KG1 (cell line): ENCODE measurements at regions not wholly inside any gene's neighbourhood (a gene's known extent, or its start where the extent isn't known, plus 50 kb on each side); places are given as distances from the start of the nearest gene placed in this dataset.

Source experiments
- DNase-seq: peaks from one replicate; lab custom pipeline; 2025; lab: John Stamatoyannopoulos, UW

- DNase-seq: no peak
Observed at GRCh38 chr13:59121507-59121906, 1042.2 kb downstream of the DIAPH3 start.

- no peak for DNase-seq
Observed at GRCh38 chr13:59126474-59126873, 1037.3 kb downstream of the DIAPH3 start.

- DNase-seq: no peak
Observed at GRCh38 chr13:59133903-59134302, 1029.8 kb downstream of the DIAPH3 start.

DNA sequence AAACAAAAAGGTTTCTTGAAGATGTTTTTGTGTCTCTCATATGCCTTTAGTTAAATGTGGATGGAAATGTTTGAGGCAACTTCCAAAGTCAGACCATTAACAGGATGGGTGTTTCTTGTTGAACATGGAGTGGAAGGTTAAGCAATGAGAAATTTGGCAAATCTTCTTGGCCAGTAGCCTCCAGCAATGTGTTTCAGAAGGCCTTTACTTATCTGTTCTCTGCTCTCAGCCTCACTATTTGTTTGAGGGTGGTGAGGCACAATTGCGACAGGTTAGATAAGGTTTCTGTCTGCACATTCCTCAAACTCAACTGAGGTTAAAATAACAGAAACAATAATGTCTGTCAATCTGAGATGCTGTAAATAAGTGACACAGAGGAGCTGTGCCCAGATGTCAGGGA lies 1019.0 kb downstream of the DIAPH3 start:
- no peak for DNase-seq

DNA sequence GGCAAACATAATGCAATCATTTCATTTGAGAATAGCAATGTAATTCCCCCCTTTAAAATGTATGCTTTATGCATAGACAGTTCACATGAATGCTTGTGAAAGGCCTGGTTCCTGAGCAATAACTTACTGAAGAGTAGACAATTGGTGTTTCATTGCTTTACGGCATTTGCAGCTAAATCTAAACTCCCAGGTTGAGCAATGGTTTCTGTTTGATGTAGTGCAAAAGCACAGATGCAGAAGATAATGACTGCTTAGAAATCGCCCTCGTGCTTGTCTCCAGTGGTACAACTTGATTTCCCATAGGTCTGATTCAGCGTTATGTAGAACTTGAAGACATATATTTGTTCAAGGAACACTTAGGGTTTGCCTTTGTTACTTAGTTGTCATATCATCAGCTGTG lies 1018.3 kb downstream of the DIAPH3 start:
- no peak for DNase-seq

DNA sequence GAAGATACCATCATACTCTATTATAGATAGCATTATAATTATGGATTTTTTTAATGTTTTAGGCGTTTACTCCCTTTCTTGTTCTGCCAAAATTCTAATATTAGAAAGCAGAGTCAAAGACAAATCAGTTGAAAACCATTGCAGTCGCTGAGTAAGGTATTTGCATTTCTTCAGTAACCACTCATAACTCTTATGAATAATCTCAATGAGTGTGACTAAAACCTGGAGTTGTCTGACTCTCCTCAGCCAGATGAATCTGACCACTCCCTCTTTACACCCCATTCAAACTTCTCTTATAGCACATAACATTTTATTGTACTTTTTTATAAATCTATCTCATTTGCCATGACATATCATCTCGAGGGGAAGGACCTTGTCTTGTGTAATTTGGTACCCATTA lies 1006.5 kb downstream of the DIAPH3 start:
- DNase-seq: no peak

DNA sequence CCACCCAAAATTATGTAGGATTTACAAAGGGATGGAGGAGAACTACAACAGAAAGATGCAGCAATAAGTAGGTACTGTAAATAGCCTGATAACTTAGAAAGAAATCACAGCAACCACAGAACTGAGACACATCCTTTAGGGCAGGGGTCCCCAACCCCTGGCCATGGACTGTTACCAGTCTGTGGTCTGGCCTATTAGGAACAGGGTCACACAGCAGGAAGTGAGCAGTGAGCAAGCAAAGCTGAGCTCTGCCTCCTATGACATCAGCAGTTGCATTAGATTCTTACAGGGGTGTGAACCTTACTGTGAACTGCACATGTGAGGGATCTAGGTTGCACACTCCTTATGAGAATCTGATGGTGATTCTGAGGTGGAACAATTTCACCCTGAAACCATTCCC lies 997.6 kb downstream of the DIAPH3 start:
- no peak for DNase-seq

DNA sequence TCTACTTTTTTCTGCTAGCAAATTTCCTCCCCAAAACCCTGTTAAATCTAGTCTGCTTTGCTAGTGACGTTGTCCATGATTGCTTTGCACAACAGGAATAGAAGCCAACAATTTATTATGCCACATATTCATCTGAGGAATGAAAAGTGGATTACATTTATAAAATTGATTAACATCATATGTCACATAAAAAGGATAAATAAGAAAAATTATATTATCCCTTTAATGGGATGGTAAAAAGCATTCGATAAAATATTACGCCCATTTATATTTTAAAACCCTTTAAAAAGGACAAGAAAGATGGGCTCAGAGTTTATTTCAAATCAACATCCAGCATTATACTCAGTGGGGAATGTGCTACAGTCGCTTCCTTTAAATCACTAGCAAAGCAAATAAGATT lies 991.7 kb downstream of the DIAPH3 start:
- DNase-seq: no peak

- no peak for DNase-seq
Observed at GRCh38 chr13:59176775-59177174, 987.0 kb downstream of the DIAPH3 start.

DNA sequence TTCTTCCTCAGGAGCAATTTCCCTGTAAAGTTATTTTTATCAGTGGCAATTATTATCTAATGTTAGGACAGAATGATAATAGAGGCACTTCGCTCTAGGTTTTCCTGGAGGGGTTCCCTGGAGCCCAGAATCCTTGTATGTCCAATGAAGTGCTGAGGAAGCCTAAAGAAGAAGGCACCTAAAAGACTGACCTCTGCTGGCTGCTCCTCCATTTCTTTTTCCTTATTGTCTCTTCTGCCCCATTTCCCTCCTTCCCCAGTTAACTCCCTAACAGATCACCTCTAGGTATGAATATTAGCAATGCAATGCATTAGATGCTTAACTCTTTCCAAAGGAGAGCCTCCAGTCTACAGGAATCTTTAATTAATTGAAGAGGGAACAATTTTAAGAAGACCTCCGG lies 985.4 kb downstream of the DIAPH3 start:
- DNase-seq: no peak

GRCh38 chr13:59182241-59182640 lies 981.5 kb downstream of the DIAPH3 start:
- no peak for DNase-seq

GRCh38 chr13:59197397-59197796 lies 966.3 kb downstream of the DIAPH3 start:
- DNase-seq: no peak

DNA sequence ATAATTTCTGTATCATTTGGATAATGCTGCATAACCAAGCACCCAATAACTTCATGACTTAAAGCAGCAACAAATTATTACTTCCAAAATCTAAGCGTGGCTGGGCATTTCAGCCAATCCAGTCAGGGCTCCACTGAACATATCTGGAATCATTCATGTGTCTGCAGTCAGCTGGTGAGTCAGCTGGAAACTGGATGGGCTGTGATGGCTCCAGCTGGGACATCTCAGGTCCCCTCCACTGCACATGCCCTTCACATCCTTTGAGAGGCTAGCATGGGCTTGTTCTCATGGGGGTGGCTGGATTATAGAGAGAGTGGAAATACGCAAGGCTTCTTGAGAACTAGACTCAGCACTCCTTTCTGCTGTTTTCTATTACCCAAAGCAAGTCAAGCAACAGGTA lies 961.9 kb downstream of the DIAPH3 start:
- no peak for DNase-seq

- no peak for DNase-seq
Observed at GRCh38 chr13:59203855-59204254, 959.9 kb downstream of the DIAPH3 start.

DNA sequence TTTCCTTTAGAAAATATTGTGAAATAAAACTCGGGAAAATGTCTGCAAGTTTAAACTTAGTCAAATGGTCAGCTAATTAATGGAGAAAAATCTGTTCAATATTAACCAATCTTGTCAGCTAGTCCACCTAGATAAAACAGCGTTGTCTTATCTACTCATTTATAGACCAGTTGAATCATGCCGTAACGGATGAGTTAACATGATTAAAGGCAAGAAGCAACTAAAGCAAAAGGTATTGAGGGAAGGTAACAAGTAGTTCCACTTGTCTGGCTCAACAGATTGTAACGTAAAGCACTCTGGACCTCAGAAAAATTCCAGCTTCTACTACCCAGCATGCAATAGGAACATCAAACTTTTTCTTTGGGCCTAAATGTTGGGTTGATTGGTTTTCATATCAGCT lies 958.2 kb downstream of the DIAPH3 start:
- no peak for DNase-seq

DNA sequence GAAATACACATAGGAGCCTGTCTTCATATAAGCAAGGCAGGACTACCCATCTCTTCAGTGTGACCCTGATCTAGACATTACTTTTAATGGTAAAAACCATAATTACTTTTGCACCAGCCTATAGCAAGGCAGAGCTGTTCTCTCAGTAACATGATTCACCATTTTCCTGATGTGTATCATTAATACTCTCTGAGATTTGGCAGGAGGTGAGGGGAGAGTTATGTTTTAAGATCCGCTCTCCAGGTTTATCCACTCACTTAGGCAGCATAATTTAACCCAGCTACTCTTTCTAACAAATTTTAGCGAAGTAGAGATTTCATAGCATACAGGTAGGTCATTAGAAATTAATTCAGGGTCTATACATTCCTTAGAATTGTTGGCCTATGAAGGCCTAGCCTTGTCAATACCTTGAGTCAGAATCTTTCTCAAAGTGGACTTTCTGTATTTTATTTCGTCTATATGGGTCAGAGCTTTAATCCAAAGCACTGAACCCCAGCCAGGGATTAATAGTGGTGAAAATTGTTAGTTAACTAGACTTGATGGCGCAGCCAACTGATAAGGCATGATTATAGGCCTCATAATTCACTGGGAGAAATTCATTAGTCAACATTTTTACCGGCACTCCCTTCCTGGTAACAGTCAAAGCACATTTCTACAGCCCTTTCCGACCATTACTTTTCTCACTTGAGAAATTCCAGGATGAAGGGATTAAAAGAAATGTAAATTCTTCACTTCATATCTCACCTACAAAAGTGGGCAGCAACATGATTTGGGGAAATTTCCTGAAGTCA lies 955.1 kb downstream of the DIAPH3 start:
- DNase-seq: no peak

- no peak for DNase-seq
Observed at GRCh38 chr13:59210543-59210942, 953.2 kb downstream of the DIAPH3 start.

GRCh38 chr13:59211606-59212005 lies 952.1 kb downstream of the DIAPH3 start:
- no peak for DNase-seq

DNA sequence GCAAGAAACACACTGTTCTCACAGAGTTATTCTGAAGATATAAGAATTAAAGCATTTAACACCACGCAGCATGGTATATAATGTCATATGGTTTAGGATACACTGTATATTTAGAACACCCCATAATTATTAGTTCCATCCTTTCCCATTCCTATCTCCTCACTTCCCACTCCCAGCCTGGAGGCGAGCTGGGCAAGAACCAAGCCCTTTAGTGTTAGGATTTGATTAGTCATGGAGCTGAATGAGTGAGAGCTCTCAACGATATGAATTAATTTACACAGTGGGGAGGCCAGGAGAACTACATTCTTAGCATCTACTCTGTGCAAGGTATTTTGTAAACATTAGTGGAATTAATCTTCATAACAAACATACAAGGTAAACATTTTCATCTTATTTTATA lies 934.3 kb downstream of the DIAPH3 start:
- no peak for DNase-seq

- no peak for DNase-seq
Observed at GRCh38 chr13:59229861-59230260, 933.9 kb downstream of the DIAPH3 start.

- DNase-seq: no peak
Observed at GRCh38 chr13:59230484-59231264, 933.1 kb downstream of the DIAPH3 start.

DNA sequence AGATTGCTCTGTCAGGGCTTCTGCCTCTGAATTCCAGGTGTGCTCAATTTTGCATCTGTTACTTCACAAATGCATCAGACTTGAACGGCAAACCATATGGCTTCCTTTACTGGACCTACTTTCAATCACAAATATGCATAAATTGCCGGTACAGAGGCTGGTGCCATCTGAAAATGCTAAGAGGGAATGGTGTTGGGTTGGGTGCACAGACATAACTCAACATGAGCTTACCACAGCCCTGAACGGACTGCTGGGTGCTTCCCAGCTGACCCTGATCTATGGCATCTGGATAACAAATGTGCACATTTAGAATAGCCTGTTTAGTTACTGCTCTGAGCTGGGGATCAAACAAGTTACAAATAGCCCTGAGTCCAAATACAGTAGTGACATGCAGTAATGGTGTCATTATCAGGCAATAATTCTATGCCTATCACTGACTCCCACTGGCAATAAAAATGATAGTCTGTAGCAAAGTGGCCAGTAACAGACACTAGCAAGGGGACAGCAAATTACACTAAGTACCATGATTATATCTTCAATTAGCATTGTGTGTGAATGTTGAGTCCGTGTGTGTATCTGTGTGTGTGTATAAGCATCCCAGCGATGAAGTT lies 927.3 kb downstream of the DIAPH3 start:
- no peak for DNase-seq

DNA sequence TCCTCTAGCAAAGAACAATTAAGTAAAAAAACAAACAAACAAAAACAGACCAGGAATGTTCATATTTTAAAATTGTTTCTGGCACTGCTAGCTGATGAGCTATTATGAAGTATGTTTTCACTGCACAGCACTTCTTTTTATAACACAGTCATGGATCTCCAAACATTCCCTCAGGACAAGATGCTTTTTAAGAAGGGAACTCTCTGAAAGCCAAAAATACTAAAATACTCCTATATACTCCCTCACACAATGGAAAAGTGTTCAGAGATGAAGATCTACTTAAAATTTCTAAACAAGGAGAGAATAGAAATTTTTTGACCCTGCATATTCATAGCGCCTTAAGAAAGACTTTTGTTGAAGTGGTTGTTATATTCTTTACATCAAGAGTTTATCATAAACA lies 926.8 kb downstream of the DIAPH3 start:
- DNase-seq: no peak
